H1 (cell line): ENCODE measurements at regions not wholly inside any gene's neighbourhood (a gene's known extent, or its start where the extent isn't known, plus 50 kb on each side); places are given as distances from the start of the nearest gene placed in this dataset.

Source experiments
- CTCF ChIA-PET: fragments of 300-600 bp; sonication (Branson Sonifier 250); formaldehyde crosslinking; loops from one replicate; lab custom pipeline; 2021; ENCODE audit not compliant: partially characterized antibody; lab: Charles Lee
- POLR2A ChIA-PET: fragments of 300-600 bp; sonication (Branson Sonifier 250); formaldehyde crosslinking; loops from one replicate; lab custom pipeline; 2021; ENCODE audit warnings: inconsistent platforms; ENCODE audit not compliant: partially characterized antibody; lab: Charles Lee
- DNase-seq, 2 experiments: peaks; one replicate each; pipeline versions ENCODE4 v3.0.0 to v3.0.0-alpha.2; 2010 to 2022; ENCODE audit warnings: low spot score in 2 of 2, low read depth in 1 of 2, mixed read lengths in 1 of 2
- FAIRE-seq: peaks from 2 replicates; lab custom pipeline; 2011; peaks lifted over from hg19 to GRCh38; lab: Jason Lieb, UNC
- H2AFZ ChIP-seq: 2 replicates; pipeline ENCODE4 v1.8.1; 2012; ENCODE audit warnings: low read length, inconsistent platforms
- H2AK5ac ChIP-seq: 2 replicates; pipeline ENCODE4 v1.6.1; 2013; ENCODE audit warnings: low read depth, low read length
- H2BK120ac ChIP-seq: replicated peaks from 2 replicates; pipeline ENCODE3; 2013; ENCODE audit warnings: low read depth, low read length, inconsistent platforms
- H2BK12ac ChIP-seq: 2 replicates; pipeline ENCODE4 v1.6.1; 2013; ENCODE audit warnings: low read depth, low read length
- H2BK15ac ChIP-seq: 2 replicates; pipeline ENCODE4 v1.6.1; 2013; ENCODE audit warnings: low read length
- H2BK20ac ChIP-seq: 2 replicates; pipeline ENCODE4 v1.6.1; 2013; ENCODE audit warnings: low read length
- H2BK5ac ChIP-seq: 2 replicates; pipeline ENCODE4 v1.6.1; 2013; ENCODE audit warnings: low read depth, low read length
- H3K14ac ChIP-seq: 2 replicates; pipeline ENCODE4 v1.6.1; 2013; ENCODE audit warnings: inconsistent platforms; ENCODE audit not compliant: insufficient read length
- H3K18ac ChIP-seq: 2 replicates; pipeline ENCODE4 v1.6.1; 2013; ENCODE audit warnings: low read length; ENCODE audit errors: extremely low read depth
- H3K23ac ChIP-seq: 2 replicates; pipeline ENCODE4 v1.6.1; 2013; ENCODE audit warnings: inconsistent platforms; ENCODE audit not compliant: insufficient read length
- H3K23me2 ChIP-seq: 2 replicates; pipeline ENCODE4 v1.6.1; 2013; ENCODE audit warnings: low read depth, low read length
- H3K27ac ChIP-seq: 2 replicates; pipeline ENCODE4 v1.6.1; 2011; ENCODE audit warnings: low read depth, low read length, inconsistent platforms
- H3K27me3 ChIP-seq, 4 experiments: replicated peaks in 1 of 4; 1 replicate in 1 of 4; 2 replicates in 3 of 4; pipeline versions ENCODE4 v1.6.1 to v1.8.1; 2011 to 2013; ENCODE audit warnings: low read length in 3 of 4, mild to moderate bottlenecking in 3 of 4, inconsistent platforms in 2 of 4, mixed read lengths in 2 of 4, moderate library complexity in 1 of 4; ENCODE audit not compliant: control insufficient read depth in 3 of 4, insufficient read depth in 3 of 4; ENCODE audit errors: extremely low read depth in 1 of 4
- H3K36me3 ChIP-seq, 4 experiments: 2 replicates each; pipeline versions ENCODE4 v1.6.1 to v1.8.1; 2011 to 2013; ENCODE audit warnings: mild to moderate bottlenecking in 4 of 4, low read length in 3 of 4, moderate library complexity in 2 of 4, control low read depth in 1 of 4, inconsistent platforms in 1 of 4; ENCODE audit not compliant: insufficient read depth in 4 of 4, control insufficient read depth in 2 of 4
- H3K4ac ChIP-seq: replicated peaks from 2 replicates; pipeline ENCODE3; 2013; ENCODE audit warnings: low read length, low read depth, mixed read lengths, inconsistent platforms; ENCODE audit not compliant: insufficient read length
- H3K4me1 ChIP-seq, 4 experiments: replicated peaks in 1 of 4; 1 replicate in 1 of 4; 2 replicates in 3 of 4; pipeline versions ENCODE4 v1.6.1 to v1.8.1; 2011 to 2013; ENCODE audit warnings: low read length in 3 of 4, inconsistent platforms in 2 of 4, mixed read lengths in 1 of 4; ENCODE audit not compliant: insufficient read depth in 4 of 4, control insufficient read depth in 3 of 4
- H3K4me2 ChIP-seq, 2 experiments: 2 replicates each; pipeline versions ENCODE4 v1.6.1 to v1.8.1; 2011 to 2013; ENCODE audit warnings: low read depth in 2 of 2, low read length in 2 of 2, control low read depth in 1 of 2, inconsistent platforms in 1 of 2, mild to moderate bottlenecking in 1 of 2; ENCODE audit not compliant: insufficient read depth in 1 of 2
- H3K4me3 ChIP-seq, 4 experiments: fragments of 200-600, 300-600 bp in 1 of 4; sonication (generic), shearing (Covaris generic), sonication (Bioruptor Twin) in 1 of 4; 2 replicates each; pipeline versions ENCODE4 v1.5.1 to v1.8.1; 2011 to 2016; ENCODE audit warnings: low read length in 4 of 4, low read depth in 3 of 4, control low read depth in 2 of 4, inconsistent platforms in 2 of 4, mild to moderate bottlenecking in 2 of 4, mixed read lengths in 1 of 4, moderate library complexity in 1 of 4; ENCODE audit not compliant: insufficient read depth in 2 of 4; ENCODE audit errors: extremely low read depth in 1 of 4
- H3K56ac ChIP-seq: replicated peaks from 2 replicates; pipeline ENCODE3; 2013; ENCODE audit warnings: low read depth, mild to moderate bottlenecking, mixed read lengths, low read length, inconsistent platforms; ENCODE audit not compliant: insufficient read length
- H3K79me1 ChIP-seq: 2 replicates; pipeline ENCODE4 v1.6.1; 2013; ENCODE audit warnings: low read depth, low read length, control low read depth
- H3K79me2 ChIP-seq, 2 experiments: 2 replicates each; pipeline versions ENCODE4 v1.6.1 to v1.8.1; 2012 to 2013; ENCODE audit warnings: low read length in 2 of 2, mild to moderate bottlenecking in 2 of 2, inconsistent platforms in 1 of 2; ENCODE audit not compliant: insufficient read depth in 2 of 2, control insufficient read depth in 1 of 2
- H3K9ac ChIP-seq, 4 experiments: replicated peaks in 1 of 4; 1 replicate in 1 of 4; 2 replicates in 3 of 4; pipeline versions ENCODE4 v1.6.1 to v1.8.1; 2011 to 2013; ENCODE audit warnings: low read depth in 3 of 4, low read length in 3 of 4, control low read depth in 2 of 4, mild to moderate bottlenecking in 2 of 4, moderate library complexity in 2 of 4, inconsistent platforms in 1 of 4; ENCODE audit errors: extremely low read depth in 1 of 4
- H3K9me3 ChIP-seq, 2 experiments: 2 replicates each; pipeline versions ENCODE4 v1.6.1 to v1.8.1; 2012 to 2013; ENCODE audit warnings: mild to moderate bottlenecking in 2 of 2, moderate library complexity in 2 of 2, control low read depth in 1 of 2, inconsistent platforms in 1 of 2, low read depth in 1 of 2, low read length in 1 of 2, mixed read lengths in 1 of 2; ENCODE audit not compliant: insufficient read depth in 2 of 2
- H4K20me1 ChIP-seq, 2 experiments: replicated peaks in 1 of 2; 2 replicates each; pipeline versions ENCODE3 to v1.8.1; 2011 to 2013; ENCODE audit warnings: inconsistent platforms in 2 of 2, low read length in 2 of 2, mild to moderate bottlenecking in 1 of 2; ENCODE audit not compliant: insufficient read depth in 2 of 2, control insufficient read depth in 1 of 2
- H4K5ac ChIP-seq: 2 replicates; pipeline ENCODE4 v1.6.1; 2013; ENCODE audit warnings: low read length, low read depth, mixed read lengths, inconsistent platforms; ENCODE audit not compliant: insufficient read length
- H4K8ac ChIP-seq: 2 replicates; pipeline ENCODE4 v1.8.0; 2013; ENCODE audit warnings: mild to moderate bottlenecking, moderate library complexity, low read length, inconsistent platforms; ENCODE audit not compliant: insufficient read depth; ENCODE audit errors: extremely low read depth
- H4K91ac ChIP-seq: replicated peaks from 2 replicates; pipeline ENCODE3; 2013; ENCODE audit warnings: low read length, mixed read lengths, inconsistent platforms; ENCODE audit not compliant: insufficient read length
- BRCA1 ChIP-seq: IDR thresholded peaks from 2 replicates; pipeline ENCODE4 v1.6.1; 2012; ENCODE audit warnings: low read depth, low read length, improper control_type of control experiment
- CBX5 ChIP-seq: fragments of 300-800, 300-1000 bp; sonication (generic); IDR thresholded peaks from 2 replicates; pipeline ENCODE4 v1.7.1; 2016; ENCODE audit warnings: antibody characterized with exemption, low read length, low read depth
- CHD1 ChIP-seq: IDR thresholded peaks from 2 replicates; pipeline ENCODE4 v1.6.1; 2012; ENCODE audit warnings: low read depth, low read length, improper control_type of control experiment
- KDM4A ChIP-seq: IDR thresholded peaks from one replicate; pipeline ENCODE4 v1.7.1; 2012; ENCODE audit warnings: low read depth, mild to moderate bottlenecking, moderate library complexity, low read length, inconsistent platforms; ENCODE audit not compliant: severe bottlenecking
- KDM5A ChIP-seq: fragments of 200-600 bp; IDR thresholded peaks from 2 replicates; pipeline ENCODE4 v1.7.1; 2012; ENCODE audit warnings: mild to moderate bottlenecking, low read length, inconsistent platforms, mixed read lengths
- MAFK ChIP-seq: IDR thresholded peaks from 2 replicates; pipeline ENCODE4 v1.6.1; 2012; ENCODE audit warnings: low read depth, mild to moderate bottlenecking, improper control_type of control experiment, low read length
- RAD21 ChIP-seq, 2 experiments: IDR thresholded peaks in 1 of 2; conservative IDR thresholded peaks in 1 of 2; 2 replicates each; pipeline ENCODE4 v1.6.1; 2011; ENCODE audit warnings: low read depth in 2 of 2, low read length in 2 of 2, improper control_type of control experiment in 1 of 2, inconsistent platforms in 1 of 2, mild to moderate bottlenecking in 1 of 2, moderate library complexity in 1 of 2
- SIRT6 ChIP-seq: IDR thresholded peaks from one replicate; pipeline ENCODE4 v1.7.1; 2012; ENCODE audit warnings: low read length, inconsistent platforms
- TAF1 ChIP-seq: IDR thresholded peaks from 2 replicates; pipeline ENCODE4 v1.6.1; 2011; ENCODE audit warnings: mild to moderate bottlenecking, low read depth, low read length
- TAF7 ChIP-seq: optimal IDR thresholded peaks from 2 replicates; pipeline ENCODE3; 2011; ENCODE audit warnings: low read depth, mild to moderate bottlenecking, inconsistent platforms, low read length, moderate library complexity, borderline replicate concordance
- TCF12 ChIP-seq: IDR thresholded peaks from 2 replicates; pipeline ENCODE4 v1.6.1; 2011; ENCODE audit warnings: low read depth, mild to moderate bottlenecking, low read length
- WGBS, 2 experiments: shearing (Covaris generic) in 1 of 2; methylation state at CpG; one replicate each; pipeline versions ENCODE4 v1.1.6 to v1.1.7; 2013 to 2015; ENCODE audit warnings: low lambda C conversion rate in 2 of 2, mixed read lengths in 2 of 2, inconsistent platforms in 1 of 2, low coverage in 1 of 2, missing lambda C conversion rate in 1 of 2; ENCODE audit not compliant: insufficient replicate concordance in 2 of 2, insufficient coverage in 1 of 2, insufficient read length in 1 of 2; ENCODE audit errors: extremely low coverage in 1 of 2, missing lambda C conversion rate in 1 of 2; 5-methylcytosine and 5-hydroxymethylcytosine counted together
- TF ChIP-seq, protein P1 (sequence below): IDR thresholded peaks from 2 replicates; pipeline ENCODE4 v1.6.1; 2011; ENCODE audit warnings: low read depth, mild to moderate bottlenecking, low read length; ENCODE audit not compliant: insufficient read depth

DNA sequence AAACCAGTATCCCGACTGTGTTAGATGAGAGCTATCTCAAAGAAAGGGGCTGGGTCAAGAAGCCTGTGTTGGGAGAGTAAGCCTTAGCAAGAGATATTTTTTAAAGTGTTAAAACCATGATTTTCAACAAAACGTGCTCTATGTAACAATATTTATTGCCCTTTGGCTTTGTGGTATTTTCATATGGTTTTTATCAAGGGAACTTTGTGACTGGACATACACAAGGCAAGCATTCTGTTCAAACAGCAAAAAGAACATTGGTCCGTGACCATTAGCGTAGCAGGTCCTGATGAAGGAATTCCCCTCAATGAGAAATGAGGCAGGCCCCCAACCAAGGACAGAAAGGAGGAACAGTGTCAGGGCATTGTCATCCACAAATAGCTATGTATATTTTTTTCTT lies 222.6 kb downstream of the MYLK4 start:
- Histone ChIP-seq H2AFZ (no peak overlapping the region), H4K5ac (no peak overlapping the region), H3K23ac (no peak overlapping the region), H3K4me2 (no peak overlapping the region), H3K4me1 (no peaks in the 10 kb centered on the region), H2BK15ac (no peak overlapping the region), H2BK5ac (no peak overlapping the region), H3K79me2 (no peaks in the 10 kb centered on the region), H3K79me1 (no peaks in the 10 kb centered on the region), H4K91ac (no peak overlapping the region), H4K8ac (no peak overlapping the region), H2BK120ac (no peak overlapping the region), H2AK5ac (no peak overlapping the region), H3K9me3 (peaks cover 8 to 11% of the 10 kb centered on the region in 2 experiments; a peak in 3 of 4 replicates), H3K23me2 (no peaks in the 10 kb centered on the region), H3K9ac (no peak overlapping the region), H3K56ac (no peak overlapping the region), H3K27me3 (no peaks in the 10 kb centered on the region), H3K14ac (no peak overlapping the region), H3K27ac (no peak overlapping the region), H2BK20ac (no peak overlapping the region), H3K36me3 (no peaks in the 10 kb centered on the region), H4K20me1 (no peaks in the 10 kb centered on the region), H3K4ac (no peak overlapping the region), H3K18ac (no peak overlapping the region), H2BK12ac (no peak overlapping the region), H3K4me3 (no peak overlapping the region)
- DNase-seq, result no peak
- FAIRE-seq, result no peak
- POLR2A ChIA-PET, result interaction anchor here (0.6 kb wide), 1 partner anchor 204 kb away, joined by 3 read pairs; no protein-coding TSS in a partner anchor
- CTCF ChIA-PET, result interaction anchor here (0.5 to 1.4 kb wide), 6 partner anchors 44 to 1172 kb away, joined by 3 to 9 read pairs (median 3); no protein-coding TSS in a partner anchor
- 95% methylated on average over 4 of the region's 4 CpGs; no CpG with 5 or more reads in 1 of the 2 experiments for WGBS, 2 experiments
- TF ChIP-seq CHD1, result no peak
- no peak for TF ChIP-seq RAD21 (IDR thresholded peaks at IDR 0.05 in 1 of 2, conservative IDR thresholded peaks at IDR 0.05 in 1 of 2; ENCODE audit: low read depth in 2 of 2, low read length in 2 of 2)
- no peak for TF ChIP-seq MAFK
- no peak for TF ChIP-seq KDM5A
- no peak for TF ChIP-seq BRCA1
- TF ChIP-seq TAF7, result no peak
- TF ChIP-seq CBX5, result no peak
- TF ChIP-seq TCF12, result no peak
- no peak for TF ChIP-seq SIRT6
- no peak for TF ChIP-seq TAF1
- no peak for TF ChIP-seq KDM4A
- TF ChIP-seq, protein P1, sequence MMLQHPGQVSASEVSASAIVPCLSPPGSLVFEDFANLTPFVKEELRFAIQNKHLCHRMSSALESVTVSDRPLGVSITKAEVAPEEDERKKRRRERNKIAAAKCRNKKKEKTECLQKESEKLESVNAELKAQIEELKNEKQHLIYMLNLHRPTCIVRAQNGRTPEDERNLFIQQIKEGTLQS, result no peak
